H1 (cell line): ENCODE measurements at regions not wholly inside any gene's neighbourhood (a gene's known extent, or its start where the extent isn't known, plus 50 kb on each side); places are given as distances from the start of the nearest gene placed in this dataset.

ENCODE experiments used
- CTCF ChIA-PET: fragments of 300-600 bp; sonication (Branson Sonifier 250); formaldehyde crosslinking; loops from one replicate; lab custom pipeline; 2021; ENCODE audit not compliant: partially characterized antibody; lab: Charles Lee
- POLR2A ChIA-PET: fragments of 300-600 bp; sonication (Branson Sonifier 250); formaldehyde crosslinking; loops from one replicate; lab custom pipeline; 2021; ENCODE audit warnings: inconsistent platforms; ENCODE audit not compliant: partially characterized antibody; lab: Charles Lee
- DNase-seq, 2 experiments: peaks; one replicate each; pipeline versions ENCODE4 v3.0.0 to v3.0.0-alpha.2; 2010 to 2022; ENCODE audit warnings: low spot score in 2 of 2, low read depth in 1 of 2, mixed read lengths in 1 of 2
- FAIRE-seq: peaks from 2 replicates; lab custom pipeline; 2011; peaks lifted over from hg19 to GRCh38; lab: Jason Lieb, UNC
- H2AFZ ChIP-seq: 2 replicates; pipeline ENCODE4 v1.8.1; 2012; ENCODE audit warnings: low read length, inconsistent platforms
- H2AK5ac ChIP-seq: 2 replicates; pipeline ENCODE4 v1.6.1; 2013; ENCODE audit warnings: low read depth, low read length
- H2BK120ac ChIP-seq: replicated peaks from 2 replicates; pipeline ENCODE3; 2013; ENCODE audit warnings: low read depth, low read length, inconsistent platforms
- H2BK12ac ChIP-seq: 2 replicates; pipeline ENCODE4 v1.6.1; 2013; ENCODE audit warnings: low read depth, low read length
- H2BK15ac ChIP-seq: 2 replicates; pipeline ENCODE4 v1.6.1; 2013; ENCODE audit warnings: low read length
- H2BK20ac ChIP-seq: 2 replicates; pipeline ENCODE4 v1.6.1; 2013; ENCODE audit warnings: low read length
- H2BK5ac ChIP-seq: 2 replicates; pipeline ENCODE4 v1.6.1; 2013; ENCODE audit warnings: low read depth, low read length
- H3K14ac ChIP-seq: 2 replicates; pipeline ENCODE4 v1.6.1; 2013; ENCODE audit warnings: inconsistent platforms; ENCODE audit not compliant: insufficient read length
- H3K18ac ChIP-seq: 2 replicates; pipeline ENCODE4 v1.6.1; 2013; ENCODE audit warnings: low read length; ENCODE audit errors: extremely low read depth
- H3K23ac ChIP-seq: 2 replicates; pipeline ENCODE4 v1.6.1; 2013; ENCODE audit warnings: inconsistent platforms; ENCODE audit not compliant: insufficient read length
- H3K23me2 ChIP-seq: 2 replicates; pipeline ENCODE4 v1.6.1; 2013; ENCODE audit warnings: low read depth, low read length
- H3K27ac ChIP-seq: 2 replicates; pipeline ENCODE4 v1.6.1; 2011; ENCODE audit warnings: low read depth, low read length, inconsistent platforms
- H3K27me3 ChIP-seq, 4 experiments: replicated peaks in 1 of 4; 1 replicate in 1 of 4; 2 replicates in 3 of 4; pipeline versions ENCODE4 v1.6.1 to v1.8.1; 2011 to 2013; ENCODE audit warnings: low read length in 3 of 4, mild to moderate bottlenecking in 3 of 4, inconsistent platforms in 2 of 4, mixed read lengths in 2 of 4, moderate library complexity in 1 of 4; ENCODE audit not compliant: control insufficient read depth in 3 of 4, insufficient read depth in 3 of 4; ENCODE audit errors: extremely low read depth in 1 of 4
- H3K36me3 ChIP-seq, 4 experiments: 2 replicates each; pipeline versions ENCODE4 v1.6.1 to v1.8.1; 2011 to 2013; ENCODE audit warnings: mild to moderate bottlenecking in 4 of 4, low read length in 3 of 4, moderate library complexity in 2 of 4, control low read depth in 1 of 4, inconsistent platforms in 1 of 4; ENCODE audit not compliant: insufficient read depth in 4 of 4, control insufficient read depth in 2 of 4
- H3K4ac ChIP-seq: replicated peaks from 2 replicates; pipeline ENCODE3; 2013; ENCODE audit warnings: low read length, low read depth, mixed read lengths, inconsistent platforms; ENCODE audit not compliant: insufficient read length
- H3K4me1 ChIP-seq, 4 experiments: replicated peaks in 1 of 4; 1 replicate in 1 of 4; 2 replicates in 3 of 4; pipeline versions ENCODE4 v1.6.1 to v1.8.1; 2011 to 2013; ENCODE audit warnings: low read length in 3 of 4, inconsistent platforms in 2 of 4, mixed read lengths in 1 of 4; ENCODE audit not compliant: insufficient read depth in 4 of 4, control insufficient read depth in 3 of 4
- H3K4me2 ChIP-seq, 2 experiments: 2 replicates each; pipeline versions ENCODE4 v1.6.1 to v1.8.1; 2011 to 2013; ENCODE audit warnings: low read depth in 2 of 2, low read length in 2 of 2, control low read depth in 1 of 2, inconsistent platforms in 1 of 2, mild to moderate bottlenecking in 1 of 2; ENCODE audit not compliant: insufficient read depth in 1 of 2
- H3K4me3 ChIP-seq, 4 experiments: fragments of 200-600, 300-600 bp in 1 of 4; sonication (generic), shearing (Covaris generic), sonication (Bioruptor Twin) in 1 of 4; 2 replicates each; pipeline versions ENCODE4 v1.5.1 to v1.8.1; 2011 to 2016; ENCODE audit warnings: low read length in 4 of 4, low read depth in 3 of 4, control low read depth in 2 of 4, inconsistent platforms in 2 of 4, mild to moderate bottlenecking in 2 of 4, mixed read lengths in 1 of 4, moderate library complexity in 1 of 4; ENCODE audit not compliant: insufficient read depth in 2 of 4; ENCODE audit errors: extremely low read depth in 1 of 4
- H3K56ac ChIP-seq: replicated peaks from 2 replicates; pipeline ENCODE3; 2013; ENCODE audit warnings: low read depth, mild to moderate bottlenecking, mixed read lengths, low read length, inconsistent platforms; ENCODE audit not compliant: insufficient read length
- H3K79me1 ChIP-seq: 2 replicates; pipeline ENCODE4 v1.6.1; 2013; ENCODE audit warnings: low read depth, low read length, control low read depth
- H3K79me2 ChIP-seq, 2 experiments: 2 replicates each; pipeline versions ENCODE4 v1.6.1 to v1.8.1; 2012 to 2013; ENCODE audit warnings: low read length in 2 of 2, mild to moderate bottlenecking in 2 of 2, inconsistent platforms in 1 of 2; ENCODE audit not compliant: insufficient read depth in 2 of 2, control insufficient read depth in 1 of 2
- H3K9ac ChIP-seq, 4 experiments: replicated peaks in 1 of 4; 1 replicate in 1 of 4; 2 replicates in 3 of 4; pipeline versions ENCODE4 v1.6.1 to v1.8.1; 2011 to 2013; ENCODE audit warnings: low read depth in 3 of 4, low read length in 3 of 4, control low read depth in 2 of 4, mild to moderate bottlenecking in 2 of 4, moderate library complexity in 2 of 4, inconsistent platforms in 1 of 4; ENCODE audit errors: extremely low read depth in 1 of 4
- H3K9me3 ChIP-seq, 2 experiments: 2 replicates each; pipeline versions ENCODE4 v1.6.1 to v1.8.1; 2012 to 2013; ENCODE audit warnings: mild to moderate bottlenecking in 2 of 2, moderate library complexity in 2 of 2, control low read depth in 1 of 2, inconsistent platforms in 1 of 2, low read depth in 1 of 2, low read length in 1 of 2, mixed read lengths in 1 of 2; ENCODE audit not compliant: insufficient read depth in 2 of 2
- H4K20me1 ChIP-seq, 2 experiments: replicated peaks in 1 of 2; 2 replicates each; pipeline versions ENCODE3 to v1.8.1; 2011 to 2013; ENCODE audit warnings: inconsistent platforms in 2 of 2, low read length in 2 of 2, mild to moderate bottlenecking in 1 of 2; ENCODE audit not compliant: insufficient read depth in 2 of 2, control insufficient read depth in 1 of 2
- H4K5ac ChIP-seq: 2 replicates; pipeline ENCODE4 v1.6.1; 2013; ENCODE audit warnings: low read length, low read depth, mixed read lengths, inconsistent platforms; ENCODE audit not compliant: insufficient read length
- H4K8ac ChIP-seq: 2 replicates; pipeline ENCODE4 v1.8.0; 2013; ENCODE audit warnings: mild to moderate bottlenecking, moderate library complexity, low read length, inconsistent platforms; ENCODE audit not compliant: insufficient read depth; ENCODE audit errors: extremely low read depth
- H4K91ac ChIP-seq: replicated peaks from 2 replicates; pipeline ENCODE3; 2013; ENCODE audit warnings: low read length, mixed read lengths, inconsistent platforms; ENCODE audit not compliant: insufficient read length
- BCL11A ChIP-seq, 2 experiments: IDR thresholded peaks; one replicate each; pipeline ENCODE4 v1.6.1; 2011; ENCODE audit warnings: low read depth in 2 of 2, low read length in 2 of 2, mild to moderate bottlenecking in 2 of 2
- CEBPB ChIP-seq: IDR thresholded peaks from 2 replicates; pipeline ENCODE4 v1.6.1; 2012; ENCODE audit warnings: low read depth, low read length
- EGR1 ChIP-seq: IDR thresholded peaks from 2 replicates; pipeline ENCODE4 v1.6.1; 2011; ENCODE audit warnings: low read depth, low read length, borderline replicate concordance
- FOSL1 ChIP-seq: IDR thresholded peaks from 2 replicates; pipeline ENCODE4 v1.6.1; 2011; ENCODE audit warnings: mild to moderate bottlenecking, low read depth, low read length, moderate library complexity; ENCODE audit not compliant: insufficient read depth
- GABPA ChIP-seq: IDR thresholded peaks from 2 replicates; pipeline ENCODE4 v1.6.1; 2011; ENCODE audit warnings: mild to moderate bottlenecking, low read length, moderate library complexity, borderline replicate concordance; ENCODE audit not compliant: insufficient read depth
- JUN ChIP-seq: IDR thresholded peaks from 2 replicates; pipeline ENCODE4 v1.6.1; 2011; ENCODE audit warnings: low read depth, mild to moderate bottlenecking, improper control_type of control experiment, low read length
- JUND ChIP-seq: IDR thresholded peaks from 2 replicates; pipeline ENCODE4 v1.6.1; 2011; ENCODE audit warnings: mild to moderate bottlenecking, improper control_type of control experiment, low read length
- NANOG ChIP-seq: IDR thresholded peaks from 2 replicates; pipeline ENCODE4 v1.6.1; 2011; ENCODE audit warnings: low read length, low read depth, mild to moderate bottlenecking, inconsistent platforms; ENCODE audit not compliant: insufficient read depth, poor library complexity, severe bottlenecking
- RFX5 ChIP-seq: IDR thresholded peaks from 2 replicates; pipeline ENCODE4 v1.6.1; 2011; ENCODE audit warnings: low read depth, low read length, improper control_type of control experiment, borderline replicate concordance
- RXRA ChIP-seq: IDR thresholded peaks from 2 replicates; pipeline ENCODE4 v1.6.1; 2011; ENCODE audit warnings: low read depth, mild to moderate bottlenecking, low read length, moderate library complexity; ENCODE audit not compliant: insufficient read depth
- SIN3A ChIP-seq, 2 experiments: IDR thresholded peaks in 1 of 2; conservative IDR thresholded peaks in 1 of 2; 2 replicates each; pipeline ENCODE4 v1.6.1; 2011 to 2012; ENCODE audit warnings: low read length in 2 of 2, improper control_type of control experiment in 1 of 2, low read depth in 1 of 2, mild to moderate bottlenecking in 1 of 2
- SP2 ChIP-seq: IDR thresholded peaks from 2 replicates; pipeline ENCODE4 v1.6.1; 2012; ENCODE audit warnings: mild to moderate bottlenecking, low read length, inconsistent platforms
- SP4 ChIP-seq: IDR thresholded peaks from 2 replicates; pipeline ENCODE4 v1.6.1; 2012; ENCODE audit warnings: low read length, inconsistent platforms
- SUZ12 ChIP-seq: fragments of 200-600 bp; sonication (generic); IDR thresholded peaks from 2 replicates; pipeline ENCODE4 v1.6.1; 2012; ENCODE audit warnings: mild to moderate bottlenecking, inconsistent platforms, low read length, moderate library complexity, mixed read lengths
- TAF7 ChIP-seq: optimal IDR thresholded peaks from 2 replicates; pipeline ENCODE3; 2011; ENCODE audit warnings: low read depth, mild to moderate bottlenecking, inconsistent platforms, low read length, moderate library complexity, borderline replicate concordance
- TBP ChIP-seq: IDR thresholded peaks from 2 replicates; pipeline ENCODE4 v1.6.1; 2011; ENCODE audit warnings: low read depth, low read length, improper control_type of control experiment
- WGBS, 2 experiments: shearing (Covaris generic) in 1 of 2; methylation state at CpG; one replicate each; pipeline versions ENCODE4 v1.1.6 to v1.1.7; 2013 to 2015; ENCODE audit warnings: low lambda C conversion rate in 2 of 2, mixed read lengths in 2 of 2, inconsistent platforms in 1 of 2, low coverage in 1 of 2, missing lambda C conversion rate in 1 of 2; ENCODE audit not compliant: insufficient replicate concordance in 2 of 2, insufficient coverage in 1 of 2, insufficient read length in 1 of 2; ENCODE audit errors: extremely low coverage in 1 of 2, missing lambda C conversion rate in 1 of 2; 5-methylcytosine and 5-hydroxymethylcytosine counted together

GRCh38 chr10:131585761-131586160 is 274.2 kb upstream of the TCERG1L start:
- H2AFZ ChIP-seq = no peak overlapping the region
- H2AK5ac ChIP-seq = no peak overlapping the region
- H2BK15ac ChIP-seq = no peak overlapping the region
- H3K9me3 ChIP-seq = no peaks in the 10 kb centered on the region; a peak in 1 of 4 replicates
- POLR2A ChIA-PET = no interaction called here
- no peak overlapping the region for H3K27ac ChIP-seq
- WGBS, 2 experiments = 77% methylated on average over 2 of the region's 3 CpGs; no CpG with 5 or more reads in 1 of the 2 experiments
- H3K4me3 ChIP-seq = no peak overlapping the region
- H4K91ac ChIP-seq = no peak overlapping the region
- H4K20me1 ChIP-seq = peaks cover 0 to 4% of the 10 kb centered on the region in 2 experiments
- H3K79me2 ChIP-seq = no peaks in the 10 kb centered on the region
- DNase-seq (no peak), FAIRE-seq (no peak)
- no peak overlapping the region for H2BK20ac ChIP-seq
- H2BK12ac ChIP-seq = no peak overlapping the region
- H4K5ac ChIP-seq = no peak overlapping the region
- H3K79me1 ChIP-seq = no peaks in the 10 kb centered on the region
- H3K36me3 ChIP-seq = no peaks in the 10 kb centered on the region
- no peak overlapping the region for H3K4ac ChIP-seq
- H3K56ac ChIP-seq = no peak overlapping the region
- CTCF ChIA-PET = interaction anchor here (0.7 to 1.9 kb wide), 3 partner anchors 8 to 16 kb away, joined by 3 to 6 read pairs (median 6); no protein-coding TSS in a partner anchor
- no peaks in the 10 kb centered on the region for H3K4me1 ChIP-seq
- no peak overlapping the region for H3K4me2 ChIP-seq
- H3K18ac ChIP-seq = no peak overlapping the region
- TF ChIP-seq CEBPB (no peak), SIN3A (conservative IDR thresholded peaks at IDR 0.05 in 1 of 2, IDR thresholded peaks at IDR 0.05 in 1 of 2; ENCODE audit: low read depth in 1 of 2, low read length in 2 of 2) (no peak), BCL11A (IDR thresholded peaks at IDR 0.05; ENCODE audit: low read depth in 2 of 2, low read length in 2 of 2) (no peak), GABPA (no peak), EGR1 (no peak), SP2 (no peak), SUZ12 (no peak), FOSL1 (no peak), JUN (no peak), SP4 (no peak), JUND (no peak), RFX5 (no peak), TAF7 (no peak), TBP (no peak), RXRA (no peak), NANOG (no peak)
- H2BK5ac ChIP-seq = no peak overlapping the region
- no peak overlapping the region for H2BK120ac ChIP-seq
- H3K23me2 ChIP-seq = peaks cover 5% of the 10 kb centered on the region; the same call in 1 of the 2 replicates
- no peak overlapping the region for H3K23ac ChIP-seq
- H4K8ac ChIP-seq = no peak overlapping the region
- H3K14ac ChIP-seq = no peak overlapping the region
- no peak overlapping the region for H3K9ac ChIP-seq
- H3K27me3 ChIP-seq = no peaks in the 10 kb centered on the region
